Parathyroid adenoma (tissue), 2 donors: ENCODE measurements at regions not wholly inside any gene's neighbourhood (a gene's known extent, or its start where the extent isn't known, plus 50 kb on each side); places are given as distances from the start of the nearest gene placed in this dataset.
"Not testable (repeated sequence)": the region's sequence is repeated elsewhere in the genome, so short reads cannot be mapped to it uniquely, and the experiment has no call there.

Experiments used
- H2AFZ ChIP-seq: fragments of 300-600 bp; sonication (generic); one replicate; pipeline ENCODE4 v1.7.0; 2017; ENCODE audit warnings: antibody characterized with exemption, mild to moderate bottlenecking
- H3K27ac ChIP-seq: fragments of 300-600 bp; sonication (generic); one replicate; pipeline ENCODE4 v1.7.0; 2017
- H3K27me3 ChIP-seq: fragments of 300-600 bp; sonication (generic); one replicate; pipeline ENCODE4 v1.7.0; 2017; ENCODE audit warnings: low read length; ENCODE audit not compliant: control insufficient read depth, insufficient read depth
- H3K36me3 ChIP-seq: fragments of 300-600 bp; sonication (generic); one replicate; pipeline ENCODE4 v1.7.0; 2017; ENCODE audit warnings: low read length; ENCODE audit not compliant: control insufficient read depth, insufficient read depth
- H3K4me1 ChIP-seq: fragments of 300-600 bp; sonication (generic); one replicate; pipeline ENCODE4 v1.7.0; 2017; ENCODE audit warnings: control low read depth
- H3K4me2 ChIP-seq: fragments of 300-600 bp; sonication (generic); one replicate; pipeline ENCODE4 v1.7.0; 2017; ENCODE audit warnings: low read length
- H3K4me3 ChIP-seq: fragments of 300-600 bp; sonication (generic); one replicate; pipeline ENCODE4 v1.7.0; 2017; ENCODE audit warnings: low read depth, low read length
- H3K79me2 ChIP-seq: fragments of 300-600 bp; sonication (generic); one replicate; pipeline ENCODE4 v1.7.0; 2017; ENCODE audit warnings: control low read depth
- H3K9ac ChIP-seq: fragments of 300-600 bp; sonication (generic); one replicate; pipeline ENCODE4 v1.7.0; 2017; ENCODE audit warnings: mild to moderate bottlenecking
- H3K9me3 ChIP-seq: fragments of 300-600 bp; sonication (generic); one replicate; pipeline ENCODE4 v1.7.0; 2017; ENCODE audit warnings: low read length; ENCODE audit not compliant: control insufficient read depth
- CTCF ChIP-seq: fragments of 300-600 bp; sonication (generic); IDR thresholded peaks from one replicate; pipeline ENCODE4 v1.7.0; 2017; ENCODE audit warnings: antibody characterized with exemption, mild to moderate bottlenecking
- donor health status: primary hyperparathyroidism.

- Histone ChIP-seq H3K27ac (no peak overlapping the region), H3K9me3 (no peaks in the 10 kb centered on the region), H3K79me2 (no peaks in the 10 kb centered on the region), H3K4me2 (no peak overlapping the region), H3K27me3 (no peaks in the 10 kb centered on the region), H3K36me3 (no peaks in the 10 kb centered on the region), H3K4me1 (no peaks in the 10 kb centered on the region), H2AFZ (no peak overlapping the region), H3K4me3 (no peak overlapping the region), H3K9ac (no peak overlapping the region)
- TF ChIP-seq CTCF, result no peak
Observed at GRCh38 chr6:75020971-75021370, 184.9 kb downstream of the COL12A1 start.

- Histone ChIP-seq H2AFZ (no peak overlapping the region), H3K27me3 (no peaks in the 10 kb centered on the region), H3K79me2 (no peaks in the 10 kb centered on the region), H3K9me3 (no peaks in the 10 kb centered on the region), H3K4me3 (no peak overlapping the region), H3K9ac (no peak overlapping the region), H3K4me2 (no peak overlapping the region), H3K36me3 (no peaks in the 10 kb centered on the region), H3K27ac (no peak overlapping the region), H3K4me1 (no peaks in the 10 kb centered on the region)
- no peak for TF ChIP-seq CTCF
Observed at GRCh38 chr6:75020376-75020775, 185.5 kb downstream of the COL12A1 start.

- no peak overlapping the region for H2AFZ ChIP-seq
- H3K4me3 ChIP-seq, result no peak overlapping the region
- H3K27ac ChIP-seq, result no peak overlapping the region
- no peaks in the 10 kb centered on the region for H3K4me1 ChIP-seq
- TF ChIP-seq CTCF, result no peak
- H3K9me3 ChIP-seq, result no peaks in the 10 kb centered on the region
- H3K9ac ChIP-seq, result no peak overlapping the region
- no peaks in the 10 kb centered on the region for H3K36me3 ChIP-seq
- no peaks in the 10 kb centered on the region for H3K79me2 ChIP-seq
- no peak overlapping the region for H3K4me2 ChIP-seq
- no peaks in the 10 kb centered on the region for H3K27me3 ChIP-seq
Observed at GRCh38 chr6:75012018-75012417, 193.8 kb downstream of the COL12A1 start.

- H3K9me3 ChIP-seq, H3K27ac ChIP-seq, H3K9ac ChIP-seq, H2AFZ ChIP-seq, H3K79me2 ChIP-seq, H3K4me3 ChIP-seq, H3K4me2 ChIP-seq, H3K27me3 ChIP-seq, H3K36me3 ChIP-seq, H3K4me1 ChIP-seq: not testable (repeated sequence)
Observed at GRCh38 chr6:75003984-75004383, 201.9 kb downstream of the COL12A1 start.

GRCh38 chr6:74997646-74998045 lies 208.2 kb downstream of the COL12A1 start:
- H2AFZ ChIP-seq, result no peak overlapping the region
- no peaks in the 10 kb centered on the region for H3K36me3 ChIP-seq
- H3K4me3 ChIP-seq, result no peak overlapping the region
- no peaks in the 10 kb centered on the region for H3K9me3 ChIP-seq
- H3K27ac ChIP-seq, result no peak overlapping the region
- TF ChIP-seq CTCF, result no peak
- H3K9ac ChIP-seq, result no peak overlapping the region
- H3K4me2 ChIP-seq, result no peak overlapping the region
- H3K4me1 ChIP-seq, result no peaks in the 10 kb centered on the region
- no peaks in the 10 kb centered on the region for H3K79me2 ChIP-seq
- no peaks in the 10 kb centered on the region for H3K27me3 ChIP-seq
